ENCODE measurements at regions not wholly inside any gene's neighbourhood (a gene's known extent, or its start where the extent isn't known, plus 50 kb on each side); places are given as distances from the start of the nearest gene placed in this dataset.

DNA sequence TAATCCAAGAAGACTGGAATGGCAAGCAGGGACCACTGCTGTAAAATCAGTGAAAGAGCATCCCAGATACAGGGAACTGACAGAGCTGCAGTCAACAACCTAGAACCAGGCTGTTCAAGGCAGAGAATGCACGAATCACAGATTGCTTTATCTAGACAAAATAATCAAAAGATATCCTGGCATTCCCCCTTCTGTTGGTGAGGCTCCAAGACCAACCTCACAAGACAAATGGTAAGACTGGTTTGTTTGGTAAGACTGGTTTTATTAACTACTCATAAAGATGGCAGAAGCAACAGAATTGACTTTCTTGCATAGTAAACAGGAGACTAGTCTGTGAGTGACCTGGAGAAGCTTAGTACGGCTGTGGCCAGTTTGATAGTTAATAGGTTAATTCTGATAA, 88.8 kb upstream of the AHI1 start:
- TF ChIP-seq, protein P1, sequence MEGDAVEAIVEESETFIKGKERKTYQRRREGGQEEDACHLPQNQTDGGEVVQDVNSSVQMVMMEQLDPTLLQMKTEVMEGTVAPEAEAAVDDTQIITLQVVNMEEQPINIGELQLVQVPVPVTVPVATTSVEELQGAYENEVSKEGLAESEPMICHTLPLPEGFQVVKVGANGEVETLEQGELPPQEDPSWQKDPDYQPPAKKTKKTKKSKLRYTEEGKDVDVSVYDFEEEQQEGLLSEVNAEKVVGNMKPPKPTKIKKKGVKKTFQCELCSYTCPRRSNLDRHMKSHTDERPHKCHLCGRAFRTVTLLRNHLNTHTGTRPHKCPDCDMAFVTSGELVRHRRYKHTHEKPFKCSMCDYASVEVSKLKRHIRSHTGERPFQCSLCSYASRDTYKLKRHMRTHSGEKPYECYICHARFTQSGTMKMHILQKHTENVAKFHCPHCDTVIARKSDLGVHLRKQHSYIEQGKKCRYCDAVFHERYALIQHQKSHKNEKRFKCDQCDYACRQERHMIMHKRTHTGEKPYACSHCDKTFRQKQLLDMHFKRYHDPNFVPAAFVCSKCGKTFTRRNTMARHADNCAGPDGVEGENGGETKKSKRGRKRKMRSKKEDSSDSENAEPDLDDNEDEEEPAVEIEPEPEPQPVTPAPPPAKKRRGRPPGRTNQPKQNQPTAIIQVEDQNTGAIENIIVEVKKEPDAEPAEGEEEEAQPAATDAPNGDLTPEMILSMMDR (IDR thresholded peaks at IDR 0.05), result no peak
- TF ChIP-seq POLR2A (IDR thresholded peaks at IDR 0.05), result no peak

Measured in right lobe of liver (tissue), 4 donors.